GM12878 (cell line): ENCODE measurements at regions not wholly inside any gene's neighbourhood (a gene's known extent, or its start where the extent isn't known, plus 50 kb on each side); places are given as distances from the start of the nearest gene placed in this dataset.

Source experiments
- ATAC-seq: fragments of 200-7000 bp; cut with Tn5 transposase; 3 replicates; pipeline ENCODE4 v1.9.1; 2020; ENCODE audit warnings: mild to moderate bottlenecking, moderate library complexity
- BruUV-seq: library from RNA; stranded (reverse); fragments of 400-500 nt; replicated peaks from 2 replicates; lab custom pipeline; 2021; lab: Mats Ljungman, UMichigan
- CTCF ChIA-PET: fragments of 300-600 bp; sonication (Branson Sonifier 250); formaldehyde crosslinking; extraction: SDS; loops from one replicate; lab custom pipeline; 2021; ENCODE audit warnings: inconsistent platforms; lab: Yijun Ruan, JAX
- POLR2A ChIA-PET: fragments of 350-600 bp; formaldehyde crosslinking; extraction: SDS; loops from one replicate; lab custom pipeline; 2021; ENCODE audit warnings: inconsistent platforms; lab: Charles Lee
- RAD21 ChIA-PET: fragments of 300-600 bp; sonication (Branson Sonifier 250); formaldehyde crosslinking; loops from one replicate; lab custom pipeline; 2023; ENCODE audit warnings: antibody characterized with exemption; ENCODE audit not compliant: unreplicated experiment; lab: Charles Lee
- SMC1A ChIA-PET: fragments of 300-600 bp; sonication (Branson Sonifier 250); formaldehyde crosslinking; loops from one replicate; lab custom pipeline; 2023; ENCODE audit not compliant: unreplicated experiment, uncharacterized antibody; lab: Charles Lee
- DNase-seq: peaks from one replicate; pipeline ENCODE4 v3.0.0-alpha.2; 2011; ENCODE audit warnings: low read depth, low spot score
- FAIRE-seq: peaks from 3 replicates; lab custom pipeline; 2011; peaks lifted over from hg19 to GRCh38; lab: Jason Lieb, UNC
- H2AFZ ChIP-seq: 2 replicates; pipeline ENCODE4 v1.6.0; 2011; ENCODE audit warnings: low read depth, low read length, control low read depth; ENCODE audit not compliant: control insufficient read depth
- H3K27ac ChIP-seq: 2 replicates; pipeline ENCODE4 v1.5.1; 2011; ENCODE audit warnings: control low read depth; ENCODE audit not compliant: control insufficient read depth, insufficient read depth
- H3K27me3 ChIP-seq, 2 experiments: replicated peaks in 1 of 2; 2 replicates each; pipeline versions ENCODE4 v1.6.0 to v1.6.1; 2011; ENCODE audit warnings: low read length in 1 of 2; ENCODE audit not compliant: control insufficient read depth in 2 of 2, insufficient read depth in 2 of 2
- H3K36me3 ChIP-seq, 2 experiments: 2 replicates each; pipeline ENCODE4 v1.5.1; 2011; ENCODE audit warnings: low read length in 1 of 2; ENCODE audit not compliant: control insufficient read depth in 2 of 2, insufficient read depth in 2 of 2
- H3K4me1 ChIP-seq: 2 replicates; pipeline ENCODE4 v1.6.1; 2011; ENCODE audit warnings: mild to moderate bottlenecking, low read length, moderate library complexity, mixed read lengths; ENCODE audit not compliant: control insufficient read depth, insufficient read depth
- H3K4me2 ChIP-seq: 2 replicates; pipeline ENCODE4 v1.6.0; 2011; ENCODE audit warnings: control low read depth; ENCODE audit not compliant: control insufficient read depth, insufficient read depth
- H3K4me3 ChIP-seq: fragments of 200-600 bp; sonication (generic); 2 replicates; pipeline ENCODE4 v1.5.1; 2016
- H3K79me2 ChIP-seq: 2 replicates; pipeline ENCODE4 v1.6.0; 2011; ENCODE audit warnings: low read length; ENCODE audit not compliant: control insufficient read depth, insufficient read depth
- H3K9ac ChIP-seq: 2 replicates; pipeline ENCODE4 v1.8.0; 2011; ENCODE audit warnings: low read length, control low read depth, mixed read lengths; ENCODE audit not compliant: control insufficient read depth, insufficient read depth
- H3K9me3 ChIP-seq: replicated peaks from 3 replicates; pipeline ENCODE4 v1.5.1; 2011; ENCODE audit warnings: mild to moderate bottlenecking, low read length; ENCODE audit not compliant: control insufficient read depth, insufficient read depth
- H4K20me1 ChIP-seq: 2 replicates; pipeline ENCODE4 v1.6.0; 2011; ENCODE audit not compliant: control insufficient read depth, insufficient read depth
- BMI1 ChIP-seq: fragments of 450-650 bp; IDR thresholded peaks from 2 replicates; pipeline ENCODE4 v1.6.1; 2016; ENCODE audit warnings: mild to moderate bottlenecking, moderate library complexity, borderline replicate concordance
- FOS ChIP-seq: IDR thresholded peaks from 3 replicates; pipeline ENCODE4 v1.6.1; 2011; ENCODE audit warnings: borderline replicate concordance; ENCODE audit not compliant: insufficient read length; ENCODE audit errors: extremely low read depth
- FOXK2 ChIP-seq: fragments of 450-650 bp; IDR thresholded peaks from 2 replicates; pipeline ENCODE4 v1.6.1; 2017; ENCODE audit warnings: mild to moderate bottlenecking, moderate library complexity
- IKZF2 ChIP-seq, 2 experiments: fragments of 450-650 bp; IDR thresholded peaks; 2 replicates each; pipeline ENCODE4 v1.6.1; 2017; ENCODE audit warnings: mild to moderate bottlenecking in 2 of 2, moderate library complexity in 2 of 2
- MAX ChIP-seq: IDR thresholded peaks from 2 replicates; pipeline ENCODE4 v1.6.1; 2012; ENCODE audit warnings: low read depth, low read length, improper control_type of control experiment
- MYB ChIP-seq: fragments of 150-350 bp; IDR thresholded peaks from 2 replicates; pipeline ENCODE4 v1.6.1; 2014; ENCODE audit warnings: mild to moderate bottlenecking, low read depth, low read length, borderline replicate concordance
- NBN ChIP-seq: fragments of 450-650 bp; IDR thresholded peaks from 2 replicates; pipeline ENCODE4 v1.6.1; 2016
- POU2F2 ChIP-seq: IDR thresholded peaks from 3 replicates; pipeline ENCODE4 v1.6.1; 2011; ENCODE audit warnings: low read depth, mild to moderate bottlenecking, low read length, borderline replicate concordance
- REST ChIP-seq: IDR thresholded peaks from 2 replicates; pipeline ENCODE4 v1.6.1; 2012; ENCODE audit warnings: mild to moderate bottlenecking, low read depth, low read length
- RFX5 ChIP-seq: IDR thresholded peaks from 2 replicates; pipeline ENCODE4 v1.6.1; 2011; ENCODE audit warnings: low read depth, low read length, improper control_type of control experiment
- SREBF2 ChIP-seq: IDR thresholded peaks from 2 replicates; pipeline ENCODE4 v1.6.1; 2012; ENCODE audit warnings: mild to moderate bottlenecking, low read length
- SUZ12 ChIP-seq: fragments of 200-600 bp; sonication (generic); IDR thresholded peaks from one replicate; pipeline ENCODE4 v1.6.1; 2018; ENCODE audit warnings: antibody characterized with exemption, mild to moderate bottlenecking; ENCODE audit not compliant: unreplicated experiment
- TAF1 ChIP-seq: IDR thresholded peaks from 2 replicates; pipeline ENCODE4 v1.6.1; 2011; ENCODE audit warnings: mild to moderate bottlenecking, low read depth, low read length, borderline replicate concordance
- TBL1XR1 ChIP-seq: IDR thresholded peaks from 2 replicates; pipeline ENCODE4 v1.6.1; 2012; ENCODE audit warnings: low read depth, low read length, improper control_type of control experiment
- WGBS: methylation state at CpG from one replicate; pipeline ENCODE4 v1.1.6; 2016; ENCODE audit warnings: low lambda C conversion rate; ENCODE audit not compliant: insufficient replicate concordance, insufficient coverage; ENCODE audit errors: missing lambda C conversion rate; 5-methylcytosine and 5-hydroxymethylcytosine counted together
- in situ Hi-C: fragments of 300-500 bp; cut with MboI; formaldehyde crosslinking; loops from 9 replicates; pipeline ENCODE4 v1.14.3; 2018; ENCODE audit warnings: mixed read lengths
- intact Hi-C: fragments of 100-400 bp; cut with micrococcal nuclease; formaldehyde crosslinking; loops from one replicate; pipeline ENCODE4 v1.14.2; 2022; ENCODE audit not compliant: unreplicated experiment

GRCh38 chr7:85285527-85285926 is 98.7 kb upstream of the SEMA3D start (continued):
- no peak for TF ChIP-seq IKZF2 (IDR thresholded peaks at IDR 0.05)
- TF ChIP-seq SUZ12, result no peak
- TF ChIP-seq MAX, result no peak

GRCh38 chr7:85275204-85275603 is 88.3 kb upstream of the SEMA3D start:
- H3K27ac ChIP-seq, result no peak overlapping the region
- H3K79me2 ChIP-seq, result no peaks in the 10 kb centered on the region
- TF ChIP-seq RFX5, result no peak
- TF ChIP-seq MYB, result no peak
- no peak for TF ChIP-seq TBL1XR1
- TF ChIP-seq FOXK2, result no peak
- no peak for TF ChIP-seq BMI1
- no peak for TF ChIP-seq NBN
- no peak for ATAC-seq
- H3K27me3 ChIP-seq, result no peaks in the 10 kb centered on the region
- no peak overlapping the region for H3K4me2 ChIP-seq
- no peaks in the 10 kb centered on the region for H4K20me1 ChIP-seq
- no peak overlapping the region for H3K9ac ChIP-seq
- no peak for DNase-seq
- in situ Hi-C loops, result no loop called here
- no peak for FAIRE-seq
- H2AFZ ChIP-seq, result no peak overlapping the region
- BruUV-seq, result no TSS peak
- no peak overlapping the region for H3K4me3 ChIP-seq
- RAD21 ChIA-PET, result no interaction called here
- SMC1A ChIA-PET, result no interaction called here
- CTCF ChIA-PET, result no interaction called here
- POLR2A ChIA-PET, result no interaction called here
- H3K4me1 ChIP-seq, result no peaks in the 10 kb centered on the region
- no peaks in the 10 kb centered on the region for H3K9me3 ChIP-seq
- intact Hi-C loops, result no loop called here
- WGBS, result 7% methylated on average over 5 of the region's 5 CpGs
- no peaks in the 10 kb centered on the region for H3K36me3 ChIP-seq

- no peak overlapping the region for H3K4me3 ChIP-seq
- no peak overlapping the region for H3K9ac ChIP-seq
- ATAC-seq, result no peak
- H4K20me1 ChIP-seq, result no peaks in the 10 kb centered on the region
- RAD21 ChIA-PET, result no interaction called here
- intact Hi-C loops, result no loop called here
- no peak overlapping the region for H3K27ac ChIP-seq
- DNase-seq, result no peak
- POLR2A ChIA-PET, result no interaction called here
- FAIRE-seq, result no peak
- no peaks in the 10 kb centered on the region for H3K36me3 ChIP-seq
- no peaks in the 10 kb centered on the region for H3K9me3 ChIP-seq
- H3K4me2 ChIP-seq, result no peak overlapping the region
- SMC1A ChIA-PET, result interaction anchor here (0.5 kb wide), 1 partner anchor 9 kb away, joined by 3 read pairs; no protein-coding TSS in a partner anchor
- WGBS, result 0% methylated on average over 1 of the region's 1 CpG
- CTCF ChIA-PET, result no interaction called here
- in situ Hi-C loops, result no loop called here
- no peak overlapping the region for H2AFZ ChIP-seq
- no peaks in the 10 kb centered on the region for H3K4me1 ChIP-seq
- H3K79me2 ChIP-seq, result no peaks in the 10 kb centered on the region
- BruUV-seq, result no TSS peak
- no peaks in the 10 kb centered on the region for H3K27me3 ChIP-seq
- no peak for TF ChIP-seq SREBF2
- TF ChIP-seq REST, result no peak
- TF ChIP-seq TAF1, result no peak
- no peak for TF ChIP-seq POU2F2
- TF ChIP-seq FOS, result no peak
Observed at GRCh38 chr7:85274454-85274853, 87.6 kb upstream of the SEMA3D start.
